NCI-H526 treated with DMSO at 0.1 percent for 48 hours (cell line): ENCODE measurements at regions not wholly inside any gene's neighbourhood (a gene's known extent, or its start where the extent isn't known, plus 50 kb on each side); places are given as distances from the start of the nearest gene placed in this dataset.

Source experiments
- DNase-seq: peaks from one replicate; lab custom pipeline; 2025; lab: John Stamatoyannopoulos, UW

DNA sequence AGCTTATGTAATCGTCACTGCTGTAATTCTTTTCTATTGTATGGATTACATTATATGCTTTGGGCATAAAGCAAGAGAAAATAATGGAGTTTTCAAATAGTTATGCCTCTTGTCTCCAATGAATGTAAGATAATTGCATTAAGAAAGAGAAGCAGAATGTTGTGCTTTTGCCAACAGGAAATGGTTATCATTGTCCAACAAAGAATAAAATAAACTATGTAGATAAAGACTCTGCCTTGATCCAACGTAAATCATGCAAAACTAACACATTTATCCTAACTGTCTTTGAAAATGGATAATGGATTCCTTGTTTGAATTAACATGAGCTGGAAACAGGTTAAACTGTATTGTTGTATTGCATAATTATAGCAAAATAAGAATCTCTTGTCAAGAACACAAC, 1709.0 kb downstream of the PCDH7 start:
- DNase-seq = no peak

DNA sequence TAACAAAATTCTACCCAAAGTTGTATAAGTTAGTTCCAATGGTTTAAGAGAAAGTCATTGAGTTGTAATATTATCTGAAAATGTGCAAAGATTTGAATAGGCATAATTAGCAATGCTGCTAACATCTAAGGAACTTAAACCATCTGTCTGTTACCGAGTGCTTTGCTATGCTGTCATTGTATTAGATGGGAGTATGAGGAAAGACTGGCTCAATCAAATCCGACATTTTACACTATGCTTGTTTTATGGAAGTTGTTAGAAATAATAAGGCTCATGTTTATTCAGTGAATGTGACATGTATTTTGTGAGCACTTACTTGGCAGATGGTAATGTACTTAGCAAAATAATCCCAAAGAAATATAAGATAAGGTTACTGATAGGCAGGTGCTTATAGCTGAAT, 1715.1 kb downstream of the PCDH7 start:
- DNase-seq = no peak

DNA sequence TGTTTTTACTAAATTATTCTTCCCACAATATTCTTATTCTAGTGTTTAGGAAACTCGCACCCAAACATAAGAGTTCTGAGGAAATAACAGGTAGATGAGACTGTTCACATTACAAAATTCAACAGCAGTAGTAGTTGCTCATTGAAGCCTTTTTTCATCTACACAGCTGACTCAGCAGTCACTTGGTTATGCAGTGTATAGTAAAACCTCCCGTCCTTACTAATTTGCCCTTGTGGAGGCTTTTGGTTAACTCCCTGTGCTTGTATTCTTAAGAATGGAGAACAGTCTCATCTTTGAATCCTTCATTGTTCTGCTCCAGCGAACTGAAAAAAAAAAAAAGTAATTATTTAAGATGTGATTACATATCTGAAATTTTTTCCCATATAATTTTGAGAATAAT, 1716.6 kb downstream of the PCDH7 start:
- no peak for DNase-seq

DNA sequence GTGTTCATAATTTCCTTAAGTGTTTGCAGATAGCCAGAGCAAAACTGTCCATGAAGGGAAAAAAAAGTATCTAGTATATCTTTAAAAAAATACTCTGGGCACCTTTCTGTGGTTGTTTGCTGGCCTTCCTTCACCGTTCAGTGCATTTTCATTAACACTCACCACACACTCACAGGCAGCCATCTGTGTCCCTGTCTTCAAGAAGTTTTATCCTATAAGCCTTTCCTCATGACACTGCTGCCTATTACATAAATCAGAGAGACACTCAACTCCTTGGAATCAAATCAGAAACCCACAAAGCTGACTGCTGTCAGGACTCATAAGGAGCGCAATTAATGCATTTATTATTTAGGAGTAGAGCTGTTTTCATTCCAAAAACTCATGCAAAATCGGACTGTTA, 1720.2 kb downstream of the PCDH7 start:
- DNase-seq = no peak

DNA sequence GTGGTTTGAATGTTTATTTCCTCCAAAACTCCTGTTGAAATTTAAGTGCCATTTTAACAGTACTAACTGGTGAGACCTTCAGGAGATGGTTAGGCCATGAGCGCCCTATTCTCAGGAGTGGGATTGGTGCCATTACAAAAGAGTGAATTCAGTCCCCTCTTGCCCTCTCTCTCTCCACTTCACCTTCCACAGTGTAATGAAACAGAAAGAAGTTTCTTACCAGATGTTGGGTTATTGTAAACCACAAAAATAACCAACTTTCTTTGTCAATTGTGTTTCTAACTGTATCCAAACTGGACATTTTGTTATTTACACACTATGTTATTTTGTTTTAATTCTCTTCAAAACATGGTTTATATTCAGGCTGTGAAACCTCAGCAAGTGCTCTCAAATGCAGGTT, 1734.3 kb downstream of the PCDH7 start:
- DNase-seq = no peak

DNA sequence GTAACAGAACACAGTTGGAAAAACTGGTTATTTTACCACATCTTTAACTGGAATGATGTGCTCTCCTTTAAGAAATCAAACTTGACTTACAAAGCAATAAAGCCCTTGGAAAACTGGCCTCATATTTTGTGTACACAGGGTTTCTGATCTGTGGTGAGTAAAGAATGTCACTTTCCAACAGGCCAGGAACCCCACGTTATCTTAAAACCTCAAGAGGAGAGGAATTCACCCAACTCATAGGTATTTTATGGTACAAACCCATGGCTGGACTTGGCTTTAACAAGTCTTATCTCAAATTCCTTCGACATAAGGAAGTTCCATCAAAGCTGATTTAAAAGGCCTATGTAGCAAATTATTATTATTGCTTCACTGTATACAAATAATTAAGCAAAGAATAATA, 1735.1 kb downstream of the PCDH7 start:
- no peak for DNase-seq

DNA sequence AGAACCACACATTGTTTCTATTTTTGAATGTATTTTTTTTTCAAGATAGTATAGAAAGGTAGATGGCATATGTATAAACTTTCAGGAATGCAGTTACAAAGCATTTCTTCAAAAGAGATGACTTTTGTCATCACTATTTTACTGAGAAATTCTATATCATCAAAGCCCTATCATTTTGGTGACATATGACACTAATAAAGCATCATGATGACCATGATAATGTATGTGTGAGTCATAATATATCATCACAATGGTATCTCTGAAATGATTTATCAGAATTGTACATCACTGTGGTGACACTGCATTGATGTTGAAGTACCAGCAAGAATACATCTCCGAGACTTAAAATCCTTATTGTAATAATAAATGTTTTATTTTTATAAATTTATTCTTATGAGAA, 1740.8 kb downstream of the PCDH7 start:
- DNase-seq = no peak

DNA sequence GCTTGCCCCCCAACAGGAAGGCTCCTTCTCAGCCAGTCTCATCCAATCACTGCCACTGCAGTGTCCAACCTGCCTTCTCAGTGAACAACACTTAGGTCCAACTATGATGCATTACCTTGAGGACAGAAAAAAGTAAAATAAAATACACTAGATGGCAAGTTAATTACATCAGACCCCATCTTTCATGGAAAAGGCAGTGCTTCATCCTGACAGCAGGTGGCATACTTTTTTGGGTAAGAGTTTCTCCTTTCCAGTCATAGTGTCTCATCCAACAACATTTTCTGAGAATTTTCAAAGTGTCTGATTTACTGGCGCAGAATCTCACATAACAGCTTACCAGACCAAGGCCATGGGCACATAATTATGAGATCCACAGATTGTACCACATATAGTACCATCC, 1742.8 kb downstream of the PCDH7 start:
- no peak for DNase-seq

DNA sequence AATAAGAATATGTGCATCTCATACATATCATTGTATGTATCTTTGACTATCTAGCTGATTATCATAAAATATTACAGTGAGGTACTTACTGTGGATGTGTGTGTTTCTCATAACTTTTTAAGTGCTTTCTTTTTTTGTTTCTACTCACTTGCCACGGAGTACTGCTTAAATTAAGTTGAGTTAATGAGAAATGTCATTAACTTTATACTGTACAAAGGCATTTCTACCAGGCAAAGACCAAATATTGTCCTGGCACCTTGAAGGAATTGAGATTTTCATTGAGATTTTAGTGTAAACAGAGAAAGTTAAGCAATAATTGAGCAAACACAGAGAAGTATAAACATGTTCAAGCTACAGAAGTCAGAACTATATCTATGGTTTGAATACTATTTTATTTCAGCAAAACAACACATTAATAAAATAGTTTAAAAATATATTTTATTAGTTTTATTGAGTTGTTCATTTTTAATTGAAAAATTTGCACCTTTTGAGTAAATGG, 1750.0 kb downstream of the PCDH7 start:
- DNase-seq = no peak

DNA sequence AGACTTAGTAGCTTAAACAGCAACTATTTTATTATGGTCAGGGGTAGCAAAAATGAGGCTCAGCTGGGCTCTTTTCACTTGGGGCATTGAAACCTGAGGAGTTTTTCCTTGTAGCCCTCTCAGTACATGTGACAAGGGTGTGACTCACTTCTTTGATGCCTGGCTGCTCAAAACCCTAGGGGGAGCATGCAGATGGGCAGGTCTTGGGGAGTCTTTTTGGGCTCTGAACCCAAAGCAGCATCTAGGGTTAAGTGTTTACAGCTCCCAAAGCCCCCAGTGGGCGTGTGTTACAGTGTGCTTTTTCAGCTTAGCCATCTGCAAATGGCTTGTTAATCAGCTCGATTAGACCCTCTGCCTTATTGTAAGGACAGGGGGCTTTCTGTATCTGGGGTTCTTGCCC, 1752.7 kb downstream of the PCDH7 start:
- DNase-seq = no peak

DNA sequence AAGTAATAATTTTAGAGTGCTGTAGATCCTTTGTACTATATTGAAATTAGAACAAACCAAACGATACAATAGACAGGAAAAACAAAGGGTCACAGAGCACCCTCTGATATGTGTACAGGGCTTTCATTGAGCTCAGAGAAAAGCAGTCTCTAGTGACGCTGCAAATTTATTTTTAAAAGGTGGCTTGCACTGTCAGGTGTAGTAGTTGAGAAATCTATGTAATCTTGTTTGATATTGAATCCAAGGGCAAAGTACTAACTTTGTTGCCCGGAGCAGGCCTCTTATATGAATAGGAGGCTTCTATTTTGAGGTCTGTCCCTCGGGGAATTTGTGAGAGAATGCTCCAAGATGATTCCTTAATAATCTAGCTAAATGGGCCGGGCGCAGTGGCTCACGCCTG, 1755.5 kb downstream of the PCDH7 start:
- DNase-seq = no peak

DNA sequence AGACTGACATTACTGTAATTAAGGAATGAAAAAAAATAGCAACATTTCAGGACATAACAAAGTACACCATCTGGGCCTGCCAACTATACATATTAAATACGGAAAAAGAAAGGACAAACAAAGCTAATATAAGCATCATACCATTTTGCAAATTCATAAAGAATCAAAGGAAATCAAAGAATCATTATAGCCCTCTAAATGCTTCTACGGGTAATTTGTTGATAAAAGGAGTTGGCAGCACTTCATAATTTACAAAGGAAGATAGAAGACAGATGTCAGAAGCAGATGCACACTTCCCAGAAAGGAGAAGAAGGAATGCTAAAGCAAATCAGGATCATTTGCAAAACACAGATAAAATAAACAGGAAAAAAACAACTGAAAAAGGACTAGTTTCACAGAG, 1757.3 kb downstream of the PCDH7 start:
- DNase-seq = no peak

DNA sequence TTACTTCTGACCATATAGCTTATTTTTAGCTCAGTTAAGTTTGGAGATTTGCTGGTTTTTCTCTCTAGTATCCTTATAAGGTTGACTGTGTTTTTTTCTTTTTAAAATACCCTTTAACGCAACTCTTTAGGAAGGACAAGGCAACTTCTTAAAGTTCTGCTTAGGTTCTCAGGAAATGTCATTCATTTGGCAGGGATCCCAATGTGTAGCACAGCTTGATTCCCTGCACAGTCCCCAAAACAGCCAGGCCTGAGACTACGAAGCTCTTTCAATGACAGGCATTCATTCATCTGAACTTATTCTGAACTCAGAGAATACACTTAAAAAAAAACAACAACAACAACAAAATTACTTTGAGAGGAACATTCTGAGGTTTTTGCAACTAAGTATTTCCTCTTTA, 1765.8 kb downstream of the PCDH7 start:
- no peak for DNase-seq

DNA sequence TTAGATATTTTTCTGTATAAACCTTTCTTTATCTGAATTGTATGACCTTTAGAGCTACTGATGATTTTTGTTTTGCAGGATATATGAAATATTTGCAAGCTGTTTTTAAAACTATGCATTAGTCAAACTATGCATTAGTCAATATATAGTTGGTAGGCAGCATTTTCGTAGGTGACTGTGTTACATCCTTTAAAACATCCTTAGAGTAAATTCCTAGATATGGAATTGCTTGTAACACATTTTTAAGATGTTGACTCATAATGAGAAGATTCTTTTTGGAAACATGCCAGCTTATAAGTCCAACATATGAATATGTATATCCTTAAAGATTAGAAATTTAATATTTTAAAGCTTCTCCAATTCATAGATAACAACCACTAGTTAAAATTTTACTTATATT, 1768.5 kb downstream of the PCDH7 start:
- DNase-seq = no peak

DNA sequence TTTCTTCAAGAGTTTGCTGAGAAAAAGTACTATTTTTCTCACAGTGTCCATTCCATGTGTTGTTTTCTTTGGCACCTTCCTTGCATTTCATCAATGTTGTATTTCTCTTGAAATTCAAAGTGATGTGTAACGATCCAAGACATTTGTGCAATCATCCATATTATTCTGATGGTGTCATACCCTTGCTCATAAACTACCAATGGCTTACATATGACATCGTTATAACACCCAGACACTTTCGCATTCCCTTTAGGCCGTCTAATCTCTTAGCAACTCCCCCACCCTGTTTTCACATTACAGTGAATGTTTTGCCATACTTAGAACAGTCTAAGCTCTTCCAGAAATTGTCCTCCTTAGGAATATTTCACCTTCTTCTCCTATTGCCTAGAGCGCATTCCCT, 1779.0 kb downstream of the PCDH7 start:
- DNase-seq = no peak

DNA sequence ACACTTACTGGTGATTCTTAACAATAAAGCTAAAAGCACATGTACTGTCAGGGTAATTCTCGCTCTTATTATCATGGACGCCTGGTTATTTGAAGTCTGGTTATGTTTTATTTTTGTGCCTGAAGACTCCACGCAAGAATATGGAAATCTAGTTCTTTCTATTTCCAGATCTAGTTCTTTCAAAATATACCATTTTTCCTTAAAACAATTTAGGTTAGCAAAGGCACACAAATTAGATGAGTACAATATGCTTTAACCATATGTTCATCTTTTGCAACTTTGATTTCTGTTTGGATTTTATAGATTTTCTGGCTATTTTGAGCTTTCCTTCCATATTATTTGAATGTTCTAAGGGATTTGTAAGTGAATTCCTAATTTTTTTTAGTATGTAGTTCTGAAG, 1783.1 kb downstream of the PCDH7 start:
- no peak for DNase-seq

DNA sequence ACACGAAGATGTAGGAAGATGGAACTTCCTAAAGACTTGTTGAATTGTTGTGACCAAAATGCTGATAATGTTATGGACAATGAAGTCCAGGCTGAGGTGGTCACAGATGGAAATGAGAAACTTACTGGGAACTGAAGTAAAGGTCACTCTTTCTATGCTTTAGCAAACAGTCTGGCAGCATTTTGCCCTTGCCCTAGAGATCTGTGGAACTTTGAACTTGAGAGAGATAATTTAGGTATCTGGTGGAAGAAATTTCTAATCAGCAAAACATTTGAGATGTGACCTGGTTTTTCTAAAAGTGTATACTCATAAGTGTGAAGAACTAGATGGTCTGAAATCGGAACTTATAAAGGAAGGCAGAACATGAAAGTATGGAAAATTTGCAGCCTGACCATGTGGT, 1785.9 kb downstream of the PCDH7 start:
- no peak for DNase-seq

DNA sequence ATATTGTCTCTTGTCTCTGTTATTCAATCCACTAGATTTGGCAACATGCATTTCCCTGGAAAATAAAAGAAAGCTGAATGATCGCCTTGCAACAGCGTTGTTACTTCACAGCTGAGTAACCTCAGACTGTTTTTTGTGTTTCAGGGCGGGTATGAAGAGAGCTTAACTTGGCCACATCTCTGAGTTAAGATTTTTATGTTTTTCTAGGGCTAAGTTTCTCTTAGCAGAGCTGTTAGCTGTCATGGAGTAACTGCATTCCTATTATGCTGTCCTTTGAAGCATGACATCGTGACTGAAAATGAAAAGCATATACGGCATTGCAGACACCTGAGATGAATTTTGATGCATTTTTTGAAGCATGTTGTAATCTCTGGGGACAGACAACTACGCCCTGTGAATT, 1798.9 kb downstream of the PCDH7 start:
- DNase-seq = no peak

DNA sequence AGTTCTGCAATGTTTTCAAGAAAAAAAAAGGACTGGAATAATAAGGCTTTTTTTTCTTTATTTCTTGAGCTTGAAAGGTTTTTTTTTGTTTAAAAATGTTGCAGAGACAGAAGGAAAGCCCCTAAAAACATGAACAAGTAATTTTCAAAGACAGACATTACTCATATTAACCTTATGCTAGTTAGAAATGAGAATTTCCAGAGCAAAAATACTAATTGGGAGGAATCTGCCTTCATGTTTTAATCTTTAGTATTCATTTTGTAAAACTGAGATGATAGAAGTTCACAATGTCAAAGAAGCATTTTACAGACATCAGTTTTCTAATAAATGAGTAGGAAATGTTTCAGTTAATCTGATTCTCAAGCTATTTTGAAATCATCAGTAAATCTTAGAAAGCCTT, 1805.3 kb downstream of the PCDH7 start:
- no peak for DNase-seq

DNA sequence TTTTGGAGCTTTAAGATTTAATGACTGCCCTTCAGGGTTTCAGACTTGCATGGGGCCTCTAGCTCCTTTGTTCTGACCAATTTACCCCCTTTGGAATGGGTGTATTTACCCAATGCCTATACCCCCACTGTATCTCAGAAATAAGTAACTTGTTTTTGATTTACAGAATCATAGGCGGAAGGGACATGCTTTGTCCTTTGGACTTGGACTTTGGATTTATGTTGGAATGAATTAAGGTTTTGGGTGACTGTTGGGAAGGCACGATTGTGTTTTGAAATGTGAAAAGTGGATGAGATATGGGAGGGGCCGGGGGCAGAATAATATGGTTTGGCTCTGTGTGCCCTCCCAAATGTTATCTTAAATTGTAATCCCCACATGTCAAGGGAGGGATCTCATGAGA, 1824.7 kb downstream of the PCDH7 start:
- no peak for DNase-seq

DNA sequence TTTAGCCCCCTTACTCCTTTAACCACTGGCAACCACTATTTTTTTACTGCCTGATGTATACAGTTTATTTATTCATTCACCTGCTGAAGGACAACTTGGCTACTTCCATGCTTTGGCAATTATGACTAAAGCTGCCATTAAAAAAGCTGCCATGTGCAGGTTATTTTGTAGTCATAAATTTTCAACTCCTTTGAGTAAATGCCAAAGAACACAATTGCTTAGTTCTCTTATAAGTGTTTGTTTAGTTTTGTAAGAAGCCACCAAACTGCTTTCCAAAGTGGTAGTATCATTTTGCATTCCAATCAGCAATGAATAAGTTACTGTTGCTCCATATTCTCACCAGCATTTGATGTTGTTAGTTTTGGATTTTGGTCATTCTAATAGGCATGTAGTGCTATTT, 1831.8 kb downstream of the PCDH7 start:
- no peak for DNase-seq

DNA sequence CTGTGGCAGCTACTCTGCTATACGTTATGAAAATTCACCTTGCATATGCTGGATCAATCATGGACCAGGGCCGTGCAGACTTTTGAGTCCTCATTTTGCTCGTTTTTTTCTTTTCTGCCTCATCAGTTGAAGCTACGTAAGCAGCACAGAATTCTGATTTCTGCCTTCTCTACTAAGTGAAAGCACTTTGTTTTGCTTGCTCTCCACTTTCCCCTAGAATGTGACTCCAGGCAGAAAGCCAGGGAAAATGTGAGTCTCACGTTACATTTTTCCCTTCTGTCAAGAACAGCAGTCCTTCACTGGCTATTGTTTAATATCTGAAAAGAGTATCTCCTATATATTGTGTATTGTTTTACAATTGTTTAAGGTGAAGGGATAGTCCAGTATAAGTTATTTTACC, 1840.1 kb downstream of the PCDH7 start:
- no peak for DNase-seq

DNA sequence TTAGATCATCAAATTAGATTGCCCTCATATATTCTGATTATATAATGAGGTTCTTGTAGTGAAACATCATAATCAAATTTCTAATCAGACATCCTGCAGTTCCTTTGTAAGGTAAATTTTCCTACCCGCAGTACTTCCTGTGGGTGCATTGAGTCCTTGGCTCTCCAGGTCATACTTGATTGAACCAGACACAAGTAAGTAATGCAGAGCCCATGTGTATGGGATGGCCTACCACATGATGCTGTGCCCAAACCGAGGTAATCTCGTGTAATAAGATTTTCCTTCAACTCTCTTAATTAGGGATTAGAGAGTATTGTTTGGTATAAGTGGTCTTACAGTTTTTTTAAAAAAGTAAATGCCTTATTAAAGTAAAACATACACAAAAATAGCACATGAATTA, 1841.8 kb downstream of the PCDH7 start:
- no peak for DNase-seq

DNA sequence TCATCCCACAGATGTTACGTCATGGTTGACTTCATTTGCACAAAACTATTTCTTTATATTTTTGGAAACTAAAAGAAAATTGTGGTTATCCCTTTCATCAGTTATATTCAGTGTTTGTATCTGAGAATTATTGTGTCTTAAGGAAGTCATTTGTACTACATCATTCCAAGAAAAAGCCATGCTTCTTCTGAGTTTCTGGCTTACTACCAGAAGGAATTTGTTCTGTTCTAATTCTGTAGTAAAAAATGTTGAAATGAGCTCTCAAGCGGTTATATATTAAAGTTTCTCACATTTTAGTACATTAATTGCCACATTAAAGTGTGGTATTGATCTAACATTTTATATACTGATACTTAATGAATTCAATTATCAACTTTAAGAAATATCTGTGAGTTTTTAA, 1844.5 kb downstream of the PCDH7 start:
- no peak for DNase-seq

DNA sequence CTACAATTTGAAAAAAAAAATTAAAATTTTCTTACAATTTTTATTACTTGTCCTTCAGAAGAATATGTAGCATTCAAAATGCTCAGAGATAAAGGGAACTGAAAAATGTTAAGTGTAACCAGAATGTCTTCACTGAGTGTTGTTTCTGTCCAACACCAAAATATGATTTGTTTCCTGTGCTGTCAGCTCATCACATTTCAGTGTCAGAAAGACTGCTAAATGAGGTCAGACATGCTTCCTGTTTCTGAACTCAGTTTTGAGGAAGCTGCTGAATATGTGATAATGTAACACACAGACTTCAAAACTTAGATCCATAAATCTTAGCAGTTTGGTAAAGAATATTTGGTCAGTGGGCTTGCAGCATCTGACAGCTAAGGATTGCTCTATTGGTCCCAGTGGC, 1849.7 kb downstream of the PCDH7 start:
- DNase-seq = no peak
